GM21576 (cell line): ENCODE measurements at regions not wholly inside any gene's neighbourhood (a gene's known extent, or its start where the extent isn't known, plus 50 kb on each side); places are given as distances from the start of the nearest gene placed in this dataset.

ENCODE experiments used
- ATAC-seq: cut with Tn5 transposase; IDR thresholded peaks from one replicate; pipeline ENCODE4 v1.9.1; 2021; ENCODE audit warnings: mild to moderate bottlenecking, moderate library complexity; ENCODE audit not compliant: unreplicated experiment

DNA sequence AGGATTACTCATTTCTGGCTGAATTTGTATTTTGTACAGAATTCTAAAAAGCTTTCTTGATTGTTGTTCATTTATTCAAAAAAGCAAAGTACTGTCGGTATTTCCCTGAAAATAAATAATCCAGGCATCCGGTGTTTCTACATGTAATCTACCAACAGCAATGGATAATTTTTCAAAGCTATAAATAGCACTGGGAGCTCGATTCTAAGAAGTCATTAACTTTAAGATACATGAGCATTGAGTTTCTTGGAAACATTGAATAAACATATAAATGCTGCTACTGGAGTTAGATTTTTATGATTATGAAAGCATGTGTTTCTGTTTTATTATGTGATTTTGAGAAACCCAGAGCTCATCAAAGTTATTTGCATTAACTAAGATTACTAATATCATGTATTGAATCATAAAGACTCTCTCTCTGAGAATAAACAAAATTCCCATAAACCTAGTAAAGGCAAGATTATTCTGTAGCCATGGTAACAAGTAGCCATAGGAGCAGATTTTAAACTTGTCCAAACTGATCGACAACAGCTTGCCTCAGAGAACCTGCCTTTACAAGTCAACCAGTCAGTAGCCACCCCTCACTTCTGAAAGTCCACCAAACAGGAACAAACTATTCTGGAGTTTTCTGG lies 197.0 kb downstream of the DRD1 start:
- ATAC-seq = no peak

DNA sequence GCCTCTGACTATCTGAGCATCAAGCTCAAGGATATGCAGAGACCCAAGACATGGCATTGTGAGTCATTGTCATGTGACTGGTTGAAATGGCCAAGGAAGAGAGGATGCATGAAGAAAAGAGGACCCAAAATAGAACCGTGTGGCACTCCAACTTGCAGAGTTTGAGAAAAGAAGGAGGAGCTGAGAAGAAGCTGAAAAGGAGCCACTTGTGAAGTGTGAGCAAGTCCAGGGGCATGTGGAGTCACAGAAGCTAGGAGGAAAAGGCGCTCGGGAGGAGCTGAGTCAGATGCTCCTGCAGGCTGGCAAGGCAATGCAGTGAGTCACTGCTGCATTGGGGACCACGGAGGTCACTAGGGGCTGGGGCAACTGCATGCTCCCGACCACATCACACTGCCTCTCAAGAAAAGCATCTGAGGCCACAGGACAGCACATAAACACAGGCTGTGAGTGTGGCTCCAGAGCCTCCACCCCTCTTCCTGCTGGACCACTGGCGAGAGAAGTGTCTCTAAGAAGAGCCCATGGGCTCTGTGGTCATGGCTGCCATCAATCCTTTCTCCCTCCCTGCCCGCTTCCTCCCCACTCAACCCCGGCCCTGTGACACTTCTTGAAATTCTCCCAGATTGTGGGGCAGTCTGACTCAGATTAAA lies 197.6 kb downstream of the DRD1 start:
- no peak for ATAC-seq

DNA sequence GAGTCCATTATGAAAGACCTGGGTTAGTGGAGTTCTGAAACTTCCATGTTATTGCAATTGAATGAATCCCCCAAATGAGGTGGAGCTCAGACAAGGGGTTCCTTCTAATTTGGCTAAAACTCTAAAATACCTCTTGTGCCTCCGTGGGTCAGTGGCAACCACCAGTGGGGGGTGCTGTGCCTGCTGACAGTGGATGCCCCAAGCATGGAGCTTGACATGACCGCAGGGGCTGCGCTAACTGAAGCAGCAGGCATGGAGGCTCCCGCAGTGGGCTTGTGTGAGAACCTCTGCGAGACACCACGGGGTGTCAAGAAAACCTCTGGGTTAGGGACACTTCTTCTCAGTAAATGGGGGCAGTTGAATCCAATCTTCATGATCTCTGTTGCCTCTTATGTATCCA lies 200.5 kb downstream of the DRD1 start:
- no peak for ATAC-seq

DNA sequence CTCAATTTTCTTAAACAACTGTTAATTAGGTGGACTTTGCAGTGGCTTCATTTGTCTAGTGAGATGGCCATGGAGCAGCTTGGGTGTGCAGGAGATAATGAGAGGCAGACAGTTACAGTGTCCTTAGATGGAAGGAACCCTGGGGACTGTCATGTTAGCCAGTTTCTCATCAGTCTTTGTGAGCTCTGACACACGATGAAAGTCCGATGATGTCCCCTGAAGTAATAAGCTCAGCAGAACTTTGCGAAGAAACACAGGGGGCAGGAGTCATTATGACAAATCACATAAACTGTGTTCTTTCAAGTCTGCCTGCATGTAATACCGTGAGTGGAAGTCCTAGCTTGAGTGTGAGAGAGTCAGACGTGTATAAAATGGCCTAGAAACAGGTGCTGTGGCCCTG lies 201.8 kb downstream of the DRD1 start:
- ATAC-seq = no peak

DNA sequence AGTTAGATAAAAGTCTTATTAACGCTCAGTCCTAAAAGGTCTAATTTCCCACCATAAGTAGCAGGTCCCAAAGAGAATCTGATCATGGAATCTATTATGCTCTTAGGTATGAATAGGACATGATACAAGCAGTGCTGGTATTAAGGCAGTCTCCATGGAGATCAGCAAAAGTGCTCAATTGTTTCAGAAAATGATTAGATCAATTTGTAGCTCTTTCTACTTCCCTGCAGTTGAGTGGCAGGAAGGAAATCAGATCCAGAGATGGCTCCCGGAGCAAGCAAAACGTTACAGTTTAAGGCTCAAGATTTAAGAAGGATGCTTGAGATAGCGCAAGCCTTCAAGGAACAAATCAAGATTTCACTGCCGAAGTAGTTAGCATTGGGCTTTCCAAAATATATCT lies 205.7 kb downstream of the DRD1 start:
- no peak for ATAC-seq

DNA sequence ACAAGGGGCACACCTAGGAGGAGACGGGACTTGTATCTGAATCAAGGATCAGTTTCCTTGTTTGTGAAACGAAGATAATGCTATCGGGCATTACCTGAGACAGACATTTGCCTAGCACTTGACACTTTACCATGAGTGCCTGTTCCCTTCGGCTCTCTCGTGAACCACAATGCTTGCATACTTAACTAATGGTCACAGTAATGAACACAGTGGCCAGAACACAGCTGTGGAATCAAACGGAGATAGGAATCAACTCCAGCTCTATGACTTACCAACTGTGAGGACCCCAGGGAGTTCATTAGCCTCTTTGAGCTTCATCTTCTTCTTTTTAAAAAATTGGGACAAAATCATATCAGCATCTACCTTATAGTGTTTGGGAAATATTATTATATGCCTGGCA lies 207.8 kb downstream of the DRD1 start:
- ATAC-seq = no peak

DNA sequence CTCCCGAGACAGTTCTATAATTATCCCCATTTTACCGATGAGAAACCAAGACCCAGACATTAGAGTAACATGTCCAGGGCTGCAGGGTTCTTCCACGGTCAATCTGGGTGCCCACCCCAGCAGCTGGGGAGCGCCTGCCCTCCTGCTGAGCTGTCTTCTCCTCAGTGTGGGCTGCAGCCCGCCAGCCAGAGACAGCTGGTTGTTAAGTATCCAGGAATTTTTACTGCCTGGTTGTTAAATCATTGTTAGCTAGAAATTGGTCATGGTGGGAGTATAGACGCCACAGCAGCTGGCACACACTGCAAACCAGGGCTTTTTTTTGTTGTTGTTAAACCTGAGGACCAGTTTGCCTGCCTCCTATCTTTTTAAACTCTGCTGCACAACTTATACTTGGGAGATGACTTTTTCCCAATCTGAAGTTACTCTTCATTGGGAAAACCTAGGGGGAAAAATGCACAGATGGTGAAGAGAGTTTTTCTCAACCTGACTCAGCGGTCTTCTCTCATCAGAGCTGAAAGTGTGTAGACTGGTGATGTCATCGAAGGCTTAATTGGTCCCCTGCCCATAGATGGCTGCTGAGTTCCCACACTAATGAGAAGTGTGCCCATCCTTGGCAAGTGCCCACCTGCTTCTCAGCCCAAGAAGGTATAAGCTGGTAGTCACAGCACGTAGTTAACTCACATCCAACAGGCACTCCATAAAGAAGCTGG lies 208.6 kb downstream of the DRD1 start:
- no peak for ATAC-seq

DNA sequence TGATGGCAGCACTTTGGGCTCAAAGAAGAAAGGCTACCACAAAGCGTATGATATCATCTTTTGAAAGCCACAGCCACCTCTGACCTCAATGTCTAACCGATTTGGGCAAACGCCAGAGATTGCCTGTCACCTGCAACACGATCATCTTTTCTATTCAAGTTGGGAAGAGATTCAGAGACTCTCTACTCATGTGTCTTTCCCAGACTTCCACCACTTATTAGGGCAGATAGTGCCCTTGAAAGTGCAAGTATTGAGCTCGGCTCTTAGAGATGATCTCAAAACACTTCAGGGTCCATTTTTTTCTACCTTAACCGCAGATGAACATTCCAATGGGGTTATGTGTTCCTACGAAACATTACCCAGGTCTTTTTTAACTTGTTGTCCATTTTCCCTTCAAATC lies 213.7 kb downstream of the DRD1 start:
- ATAC-seq = no peak

DNA sequence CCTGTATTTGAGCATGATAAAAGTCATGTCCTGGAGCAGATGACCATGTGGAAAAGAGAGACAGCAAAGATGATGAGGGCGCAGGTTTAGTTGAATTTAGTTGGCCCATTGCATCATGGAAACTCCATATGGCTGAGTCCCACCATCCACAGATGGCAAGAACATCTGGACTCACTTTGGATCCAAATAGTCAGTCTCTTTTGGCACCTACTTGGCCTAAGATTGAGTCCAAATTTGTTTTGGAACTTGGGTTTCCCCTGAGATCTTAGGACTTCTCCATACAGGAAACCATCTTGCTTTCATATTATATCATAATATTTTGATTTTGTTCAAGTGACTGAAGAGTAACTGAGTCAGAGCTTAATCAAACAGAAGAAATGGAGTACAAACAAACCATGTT lies 217.5 kb downstream of the DRD1 start:
- no peak for ATAC-seq

DNA sequence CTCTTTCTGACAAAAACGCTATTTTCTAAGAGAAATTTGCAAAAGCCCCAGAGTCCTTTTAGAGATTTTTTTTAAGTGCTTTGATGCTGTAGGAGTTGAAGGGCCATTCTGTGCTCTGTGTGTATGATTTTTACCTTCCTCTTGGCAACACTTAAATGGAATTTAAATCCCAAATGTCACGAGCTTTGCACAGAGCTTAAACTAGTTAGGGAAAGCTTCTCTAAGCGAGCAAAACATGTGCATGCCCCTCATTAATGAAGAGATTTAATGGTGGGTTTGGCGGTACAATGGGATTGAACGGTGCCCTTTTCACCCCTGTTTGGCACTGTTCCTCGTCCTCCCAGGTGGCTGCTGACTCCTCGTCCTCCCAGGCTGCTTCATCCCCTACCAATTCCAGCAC lies 220.7 kb downstream of the DRD1 start:
- ATAC-seq = no peak

DNA sequence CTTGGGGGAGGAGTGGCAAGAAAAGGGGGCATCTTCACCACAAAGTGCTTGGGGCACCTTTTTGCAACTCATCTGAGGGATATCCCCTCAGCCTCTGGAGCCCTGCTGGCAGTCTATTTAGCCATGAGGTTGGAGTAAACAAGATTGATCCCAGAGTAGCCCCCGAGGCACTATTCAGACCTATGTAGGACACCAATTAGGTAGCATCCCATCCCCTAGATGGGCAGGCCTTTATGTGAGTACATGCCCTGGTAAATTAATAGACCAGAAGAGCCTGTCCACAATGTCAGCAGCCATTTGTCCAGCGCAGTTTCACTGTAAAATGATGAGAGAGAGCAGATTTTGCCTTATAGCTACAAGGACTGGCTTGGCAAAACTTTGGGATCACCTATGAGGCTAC lies 221.4 kb downstream of the DRD1 start:
- ATAC-seq = no peak

DNA sequence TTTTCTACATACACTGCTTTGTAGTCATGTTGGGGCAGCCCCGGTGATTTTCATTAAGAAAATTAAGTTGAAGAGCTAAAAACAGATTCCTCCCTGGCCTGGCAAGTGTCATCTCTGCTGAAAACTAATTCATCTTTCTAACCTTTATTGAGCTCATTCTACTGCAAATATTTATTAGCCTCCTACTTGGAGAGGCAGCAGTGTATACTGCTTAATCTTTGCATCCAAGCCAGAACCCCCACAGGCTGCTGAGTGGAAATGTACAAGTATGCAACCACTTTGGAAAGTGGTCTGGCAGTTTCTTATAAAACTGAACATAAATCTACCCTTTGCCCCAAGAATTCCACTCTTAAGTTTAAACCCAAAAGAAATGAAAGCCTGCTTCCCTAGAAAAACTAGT lies 223.4 kb downstream of the DRD1 start:
- ATAC-seq = no peak

DNA sequence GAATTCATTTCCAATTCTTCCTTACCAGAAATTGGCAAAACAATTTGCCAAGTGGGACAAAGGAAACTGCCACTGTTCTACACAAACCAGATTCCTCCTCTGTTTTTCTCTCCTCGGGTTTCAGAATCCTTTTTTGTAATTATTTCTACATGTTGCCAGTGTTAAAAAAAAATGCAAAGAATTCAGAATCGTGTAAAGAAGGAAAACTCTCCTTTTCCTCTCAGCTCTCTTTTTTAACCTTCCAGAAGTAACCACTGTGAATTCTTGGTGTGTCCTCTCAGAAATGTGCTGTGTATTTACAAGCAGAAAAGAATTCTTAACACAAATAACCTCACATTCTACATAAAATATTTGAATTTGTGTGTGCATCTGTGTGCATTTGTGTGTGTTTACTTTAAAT lies 224.6 kb downstream of the DRD1 start:
- ATAC-seq = no peak

DNA sequence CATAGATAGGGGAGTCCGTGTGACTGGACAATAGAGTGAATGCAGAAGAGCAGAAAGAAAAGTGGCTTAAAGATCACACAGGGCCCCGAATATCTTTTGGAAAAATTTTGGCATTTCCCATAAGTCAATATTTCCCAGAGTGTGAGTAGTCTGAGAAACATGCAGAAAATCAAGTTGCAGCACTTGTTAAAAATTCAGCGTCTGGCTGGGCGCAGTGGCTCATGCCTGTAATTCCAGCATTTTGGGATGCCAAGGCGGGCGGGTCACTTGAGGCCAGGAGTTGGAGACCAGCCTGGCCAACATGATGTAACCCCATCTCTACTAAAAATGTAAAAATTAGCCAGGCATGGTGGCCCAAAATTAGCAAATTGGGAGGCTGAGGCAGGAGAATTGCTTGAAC lies 227.0 kb downstream of the DRD1 start:
- no peak for ATAC-seq

DNA sequence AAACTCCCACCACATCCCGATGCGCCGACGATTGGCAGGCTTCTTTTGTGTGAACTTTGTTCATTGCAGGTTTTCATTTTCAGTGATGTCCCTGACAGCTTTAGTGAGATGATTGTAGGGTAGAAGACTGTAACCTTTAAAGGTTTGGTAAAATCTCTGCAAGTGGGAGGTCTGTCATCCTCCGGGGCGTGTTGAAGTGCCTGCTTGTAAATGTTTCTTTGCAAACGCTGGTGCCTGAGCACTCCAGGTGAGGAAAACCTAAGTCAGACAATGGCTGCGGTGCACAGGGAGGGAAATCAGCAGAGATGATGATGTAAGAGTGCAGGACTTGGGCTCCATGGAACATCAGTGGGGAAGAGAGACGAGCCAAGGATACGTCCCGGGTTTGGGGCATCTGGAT lies 228.1 kb downstream of the DRD1 start:
- no peak for ATAC-seq

DNA sequence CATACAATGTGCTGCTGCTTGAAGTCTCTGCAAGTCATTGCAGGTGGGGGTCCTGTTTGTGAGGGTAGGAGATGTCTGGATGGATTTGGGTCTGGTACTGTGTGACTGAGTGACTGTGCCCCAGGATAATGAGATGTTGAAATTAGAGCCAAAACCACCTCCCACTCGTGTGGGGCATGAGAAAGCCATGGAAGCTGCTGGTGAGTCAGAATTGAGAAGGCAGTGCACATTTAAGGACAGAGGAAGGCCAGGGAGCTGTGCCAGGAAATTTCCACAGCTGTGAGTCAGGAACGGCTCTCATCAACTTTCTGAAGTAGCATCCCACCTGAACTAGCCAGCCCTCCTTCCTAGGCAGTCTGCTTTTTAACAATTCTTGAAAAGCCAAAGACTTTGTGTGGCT lies 229.8 kb downstream of the DRD1 start:
- ATAC-seq = no peak

DNA sequence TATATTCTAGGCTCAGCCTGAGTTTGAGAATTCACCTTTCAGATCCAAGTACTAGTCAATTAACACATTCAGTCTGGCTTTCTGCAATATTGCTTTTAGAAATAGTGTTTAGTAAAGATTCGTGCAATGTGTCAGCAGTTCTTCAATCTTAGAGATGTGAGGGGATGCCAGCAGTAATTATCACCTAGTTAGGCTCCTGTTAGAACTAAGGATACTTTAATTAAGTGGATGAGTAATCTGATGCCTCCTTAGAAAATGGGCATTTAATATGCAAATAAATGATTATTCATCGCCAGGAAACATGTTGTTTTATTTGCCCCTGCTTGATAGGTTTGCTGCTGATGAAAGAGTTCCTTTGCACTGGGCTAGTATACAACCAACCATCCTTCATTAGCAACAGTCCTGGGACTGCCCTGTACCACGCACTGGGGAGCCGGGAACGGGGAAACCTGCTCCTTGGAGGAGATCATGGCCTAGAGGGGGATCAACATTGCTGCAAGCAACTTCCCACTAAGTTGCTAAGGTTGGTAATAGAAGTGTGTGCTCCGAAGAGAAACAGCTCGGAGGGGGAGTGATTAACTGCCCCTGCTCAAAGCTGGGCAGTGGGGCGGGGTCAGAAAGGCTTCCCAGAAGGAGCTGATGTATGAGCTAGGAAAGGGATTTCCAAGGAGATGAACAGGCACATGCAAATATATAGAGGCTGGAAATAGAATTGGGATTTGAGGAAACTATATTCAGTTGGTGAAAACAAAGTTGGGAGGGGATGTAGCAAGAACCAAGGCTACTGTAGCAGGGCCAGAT lies 231.8 kb downstream of the DRD1 start:
- no peak for ATAC-seq

DNA sequence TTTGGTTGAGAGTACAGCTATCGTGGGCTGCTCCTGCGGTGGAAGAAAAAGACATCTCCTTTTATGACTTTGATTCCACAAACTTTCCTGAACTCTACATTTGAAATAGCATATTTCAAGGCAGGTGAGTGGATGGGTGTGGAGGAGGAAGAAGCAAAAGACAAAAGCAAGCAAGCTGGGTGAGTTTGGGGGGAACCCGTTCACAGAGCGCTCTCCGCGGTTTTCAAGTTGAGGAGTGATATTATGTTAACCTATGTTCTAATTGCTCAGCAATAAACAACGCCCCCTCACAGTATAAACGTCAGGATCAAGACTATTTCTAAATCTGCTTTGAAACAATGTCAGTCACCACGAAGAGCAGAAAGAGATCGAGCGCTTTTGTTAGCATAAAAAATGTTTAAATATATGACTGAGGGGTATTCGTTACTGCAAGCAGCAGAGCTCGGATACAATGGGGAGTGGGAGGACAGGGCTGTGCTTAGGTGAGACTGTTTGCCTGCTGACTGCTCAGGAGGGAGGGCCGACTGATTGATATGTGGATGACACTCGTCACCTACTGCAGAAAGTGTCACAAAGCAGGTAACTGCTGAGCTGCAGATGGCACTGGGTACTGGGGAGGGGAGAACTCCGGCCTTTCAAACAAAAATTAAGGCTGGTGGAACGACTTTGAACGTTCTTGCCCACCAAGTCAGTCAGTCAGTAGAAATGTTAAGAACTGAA lies 236.5 kb downstream of the DRD1 start:
- no peak for ATAC-seq

DNA sequence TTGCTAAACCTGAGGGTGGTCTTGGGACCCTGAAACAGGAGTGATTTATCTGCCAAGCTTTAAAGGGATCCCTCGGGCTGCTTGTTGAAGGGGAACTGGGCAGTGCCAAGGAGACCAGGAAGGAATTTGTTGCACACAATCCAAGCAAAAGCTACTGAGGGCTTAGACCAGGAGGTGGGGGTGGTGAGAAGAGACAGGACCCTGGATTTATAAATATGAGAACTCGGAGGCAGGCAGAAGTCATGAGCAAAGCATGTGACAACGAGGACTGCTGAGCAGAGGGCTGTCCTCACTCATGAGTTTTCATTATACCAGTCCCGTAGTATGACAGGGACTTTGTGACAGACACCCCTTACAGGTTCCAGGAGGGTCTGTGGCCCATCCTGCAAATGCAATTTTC lies 237.3 kb downstream of the DRD1 start:
- no peak for ATAC-seq

DNA sequence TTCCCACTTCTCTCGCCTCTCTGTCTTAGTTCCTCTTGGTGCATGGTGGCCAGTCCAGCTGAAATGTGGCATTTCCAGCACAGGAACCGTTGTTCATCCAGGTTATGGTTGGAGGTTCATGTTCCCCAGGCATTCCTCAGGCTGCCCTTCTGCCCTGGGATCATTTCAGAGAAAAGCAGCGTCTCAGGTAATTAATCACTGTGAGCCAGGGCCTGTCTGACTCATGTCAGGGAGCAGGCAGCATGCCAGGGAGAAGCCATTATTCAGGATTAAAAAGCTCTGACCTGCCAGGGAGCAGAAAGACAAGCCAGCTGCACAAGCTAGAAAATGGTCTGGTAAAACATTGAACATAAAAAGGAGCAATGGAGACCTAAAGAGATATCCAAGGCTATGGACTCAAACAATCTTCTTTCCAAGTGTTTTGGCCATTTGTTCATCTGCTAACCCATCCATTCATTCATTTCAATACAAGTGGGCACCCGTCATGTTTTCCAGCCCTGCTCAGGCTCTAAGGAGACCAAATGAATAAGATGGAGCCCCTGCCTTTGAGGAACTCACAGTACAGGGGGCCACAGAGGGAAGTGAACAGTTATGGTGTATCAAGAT lies 241.4 kb downstream of the DRD1 start:
- no peak for ATAC-seq

DNA sequence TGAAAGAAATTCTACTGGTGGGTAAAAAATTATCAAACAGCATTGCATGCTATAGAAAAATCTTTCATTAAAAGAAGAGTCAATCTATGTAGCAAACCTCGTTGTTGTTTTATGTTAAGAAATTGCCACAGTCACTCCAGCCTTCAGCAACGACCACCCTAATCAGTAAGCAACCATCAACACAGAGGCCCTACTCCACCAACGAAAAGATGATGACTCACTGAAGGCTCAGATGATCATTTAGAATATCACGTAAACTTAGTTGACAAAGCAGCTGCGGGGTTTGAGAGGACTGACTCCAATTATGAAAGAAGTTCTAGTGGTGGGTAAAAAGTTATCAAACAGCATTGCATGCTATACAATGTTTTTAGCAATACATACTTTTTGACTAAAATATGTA lies 242.6 kb downstream of the DRD1 start:
- ATAC-seq = no peak
